K562 (cell line): ENCODE measurements at regions not wholly inside any gene's neighbourhood (a gene's known extent, or its start where the extent isn't known, plus 50 kb on each side); places are given as distances from the start of the nearest gene placed in this dataset.

Experiments used
- ATAC-seq: fragments of 200-7000 bp; cut with Tn5 transposase; 3 replicates; pipeline ENCODE4 v1.9.1; 2020; ENCODE audit warnings: moderate library complexity
- BruUV-seq: library from RNA; stranded (reverse); fragments of 400-500 nt; replicated peaks from 2 replicates; lab custom pipeline; 2021; lab: Mats Ljungman, UMichigan
- CTCF ChIA-PET: fragments of 300-600 bp; formaldehyde crosslinking; extraction: SDS; loops from one replicate; lab custom pipeline; 2021; ENCODE audit warnings: low intra/inter-chr PET ratio; lab: Yijun Ruan, JAX
- POLR2A ChIA-PET: fragments of 300-600, 350-650 bp; sonication (Branson Sonifier 250); formaldehyde crosslinking; extraction: SDS; loops from one replicate; lab custom pipeline; 2021; ENCODE audit warnings: antibody characterized with exemption, inconsistent platforms; lab: Yijun Ruan, JAX
- DNase-seq, 4 experiments: peaks; one replicate each; pipeline versions ENCODE4 v3.0.0 to v3.0.0-alpha.2; 2011 to 2018; ENCODE audit warnings: low spot score in 3 of 4, mixed read lengths in 3 of 4; ENCODE audit errors: extremely low read depth in 1 of 4
- FAIRE-seq: peaks from 2 replicates; lab custom pipeline; 2011; peaks lifted over from hg19 to GRCh38; lab: Jason Lieb, UNC
- H2AFZ ChIP-seq: 2 replicates; pipeline ENCODE4 v1.6.0; 2011; ENCODE audit warnings: low read depth, low read length, control low read depth, inconsistent platforms
- H3K27ac ChIP-seq: fragments of 200-600 bp; 3 replicates; pipeline ENCODE4 v1.8.0; 2011; ENCODE audit warnings: low read depth, mild to moderate bottlenecking, control low read depth, inconsistent platforms, low read length, moderate library complexity, mixed read lengths; ENCODE audit errors: extremely low read depth
- H3K27me3 ChIP-seq, 2 experiments: fragments of 300-600 bp in 1 of 2; 2 replicates in 1 of 2; 3 replicates in 1 of 2; pipeline versions ENCODE4 v1.6.0 to v1.8.0; 2011; ENCODE audit warnings: inconsistent platforms in 2 of 2, low read length in 2 of 2, mild to moderate bottlenecking in 1 of 2, mixed read lengths in 1 of 2, moderate library complexity in 1 of 2; ENCODE audit not compliant: control insufficient read depth in 2 of 2, insufficient read depth in 2 of 2
- H3K36me3 ChIP-seq: fragments of 300-600 bp; 3 replicates; pipeline ENCODE4 v1.8.0; 2011; ENCODE audit warnings: mild to moderate bottlenecking, low read length, inconsistent platforms; ENCODE audit not compliant: control insufficient read depth, insufficient read depth
- H3K4me1 ChIP-seq, 2 experiments: fragments of 200-600 bp in 1 of 2; replicated peaks in 1 of 2; 2 replicates in 1 of 2; 3 replicates in 1 of 2; pipeline versions ENCODE4 v1.5.1 to v1.8.0; 2011; ENCODE audit warnings: inconsistent platforms in 2 of 2, low read length in 2 of 2, mild to moderate bottlenecking in 1 of 2, mixed read lengths in 1 of 2, moderate library complexity in 1 of 2; ENCODE audit not compliant: control insufficient read depth in 2 of 2, insufficient read depth in 2 of 2
- H3K4me2 ChIP-seq: 2 replicates; pipeline ENCODE4 v1.6.1; 2011; ENCODE audit warnings: low read length, control low read depth, inconsistent platforms, mixed read lengths; ENCODE audit not compliant: insufficient read depth
- H3K4me3 ChIP-seq: fragments of 200-600 bp; sonication (generic), shearing (Covaris generic); 2 replicates; pipeline ENCODE4 v1.5.1; 2016; ENCODE audit warnings: control low read depth, inconsistent platforms
- H3K79me2 ChIP-seq: fragments of 200-600 bp; 3 replicates; pipeline ENCODE4 v1.8.0; 2011; ENCODE audit warnings: low read length, inconsistent platforms; ENCODE audit not compliant: control insufficient read depth, insufficient read depth
- H3K9ac ChIP-seq, 2 experiments: 2 replicates each; pipeline versions ENCODE4 v1.6.0 to v1.6.1; 2011; ENCODE audit warnings: low read depth in 2 of 2, low read length in 2 of 2, control low read depth in 1 of 2, inconsistent platforms in 1 of 2, mild to moderate bottlenecking in 1 of 2, mixed read lengths in 1 of 2; ENCODE audit not compliant: insufficient read depth in 1 of 2
- H3K9me1 ChIP-seq: one replicate; pipeline ENCODE4 v1.6.0; 2011; ENCODE audit warnings: inconsistent platforms, mild to moderate bottlenecking, low read length, moderate library complexity; ENCODE audit not compliant: control insufficient read depth, insufficient read depth
- H3K9me3 ChIP-seq: replicated peaks from 2 replicates; pipeline ENCODE4 v1.5.1; 2011; ENCODE audit warnings: low read depth, low read length, inconsistent platforms; ENCODE audit not compliant: control insufficient read depth, insufficient read depth
- H4K20me1 ChIP-seq: replicated peaks from 2 replicates; pipeline ENCODE4 v1.6.1; 2011; ENCODE audit warnings: low read length, inconsistent platforms, mixed read lengths; ENCODE audit not compliant: control insufficient read depth, insufficient read depth
- C11orf30 ChIP-seq: fragments of 450-650 bp; IDR thresholded peaks from 2 replicates; pipeline ENCODE4 v1.6.1; 2016; ENCODE audit warnings: low read depth, mild to moderate bottlenecking
- CREB1 ChIP-seq, 2 experiments: sonication (generic) in 1 of 2; formaldehyde crosslinking in 1 of 2; IDR thresholded peaks; 2 replicates each; pipeline versions ENCODE4 v1.6.1 to v1.8.0; 2012 to 2022; ENCODE audit warnings: inconsistent platforms in 1 of 2, mild to moderate bottlenecking in 1 of 2, missing genetic modification reagents in 1 of 2, moderate library complexity in 1 of 2
- MAFG ChIP-seq: fragments of 450-650 bp; conservative IDR thresholded peaks from 2 replicates; pipeline ENCODE4 v1.6.1; 2016; ENCODE audit warnings: missing genetic modification characterization, missing compliant biosample characterization
- MLX ChIP-seq, 2 experiments: fragments of 450-650 bp in 1 of 2; sonication (generic) in 1 of 2; formaldehyde crosslinking; conservative IDR thresholded peaks; 2 replicates each; pipeline versions ENCODE4 v1.4.0 to v1.8.1; 2020 to 2022; ENCODE audit warnings: mild to moderate bottlenecking in 1 of 2, missing genetic modification reagents in 1 of 2
- PATZ1 ChIP-seq: fragments of 250-450 bp; sonication (Bioruptor Pico); IDR thresholded peaks from 2 replicates; pipeline ENCODE4 v1.5.0; 2020; ENCODE audit warnings: mild to moderate bottlenecking, borderline replicate concordance
- ZHX1 ChIP-seq: fragments of 150-350 bp; conservative IDR thresholded peaks from 2 replicates; pipeline ENCODE4 v1.6.1; 2014; ENCODE audit warnings: low read length
- ZNF316 ChIP-seq: fragments of 450-650 bp; IDR thresholded peaks from 2 replicates; pipeline ENCODE4 v1.6.1; 2016
- WGBS: fragments of 100-300 bp; shearing (Covaris generic); methylation state at CpG from one replicate; pipeline ENCODE4 v1.1.6; 2016; ENCODE audit warnings: low coverage, mixed read lengths; ENCODE audit not compliant: insufficient coverage; ENCODE audit errors: missing lambda C conversion rate; 5-methylcytosine and 5-hydroxymethylcytosine counted together
- in situ Hi-C: fragments of 300-500 bp; cut with MboI; formaldehyde crosslinking; loops from 4 replicates; pipeline ENCODE4 v1.15.0; 2018; ENCODE audit warnings: inconsistent platforms, mixed read lengths
- intact Hi-C: fragments of 100-400 bp; cut with micrococcal nuclease; formaldehyde crosslinking; loops from 2 replicates; pipeline ENCODE4 v1.14.2; 2022

GRCh38 chr6:51318674-51319073 lies 500.0 kb downstream of the TFAP2B start:
- in situ Hi-C loops (no loop called here), intact Hi-C loops (no loop called here)
- POLR2A ChIA-PET = no interaction called here
- FAIRE-seq = no peak
- H3K27ac ChIP-seq = no peak overlapping the region
- H3K9ac ChIP-seq = no peak overlapping the region
- DNase-seq = no peak
- no TSS peak for BruUV-seq
- H3K36me3 ChIP-seq = no peaks in the 10 kb centered on the region
- TF ChIP-seq MLX (CRISPR knock-in tag; conservative IDR thresholded peaks at IDR 0.05) = no peak
- TF ChIP-seq MAFG (tag) = 0 out of 2 replicates have a peak, but pooled peaks have one; percentile 16
- TF ChIP-seq C11orf30 = peak; percentile 23; the same call in 1 of the 2 replicates
- no peak for TF ChIP-seq ZHX1
- TF ChIP-seq ZNF316 = peak; percentile 39; the same call in 1 of the 2 replicates
- no peak for TF ChIP-seq PATZ1
- no peak for TF ChIP-seq CREB1 (IDR thresholded peaks at IDR 0.05)
- no peak for TF ChIP-seq CREB1 (CRISPR knock-in tag; IDR thresholded peaks at IDR 0.05)
- H3K9me3 ChIP-seq = no peaks in the 10 kb centered on the region
- H3K79me2 ChIP-seq = no peaks in the 10 kb centered on the region
- no peak overlapping the region for H2AFZ ChIP-seq
- H3K27me3 ChIP-seq = no peaks in the 10 kb centered on the region
- H3K4me1 ChIP-seq = no peaks in the 10 kb centered on the region
- CTCF ChIA-PET = no interaction called here
- H3K4me3 ChIP-seq = no peak overlapping the region
- no peak overlapping the region for H3K4me2 ChIP-seq
- H4K20me1 ChIP-seq = no peaks in the 10 kb centered on the region
- 7% methylated on average over 5 of the region's 5 CpGs for WGBS
- H3K9me1 ChIP-seq = no peaks in the 10 kb centered on the region
- no peak for ATAC-seq
